NB4 (cell line): ENCODE measurements at regions not wholly inside any gene's neighbourhood (a gene's known extent, or its start where the extent isn't known, plus 50 kb on each side); places are given as distances from the start of the nearest gene placed in this dataset.

Experiments
- CTCF ChIP-seq: IDR thresholded peaks from one replicate; pipeline ENCODE4 v1.5.1; 2012; ENCODE audit warnings: low read depth, low read length
- MAX ChIP-seq: IDR thresholded peaks from 2 replicates; pipeline ENCODE4 v1.6.1; 2011; ENCODE audit warnings: low read depth, low read length
- MYC ChIP-seq: IDR thresholded peaks from 2 replicates; pipeline ENCODE4 v1.6.1; 2011; ENCODE audit warnings: low read depth, low read length
- POLR2A ChIP-seq: IDR thresholded peaks from 2 replicates; pipeline ENCODE4 v1.6.1; 2011; ENCODE audit warnings: mild to moderate bottlenecking; ENCODE audit not compliant: insufficient read length; ENCODE audit errors: extremely low read depth

GRCh38 chr6:9335431-9335830, 900.1 kb upstream of the SLC35B3 start:
- TF ChIP-seq CTCF (no peak), POLR2A (no peak), MYC (no peak), MAX (no peak)
